ENCODE measurements at regions not wholly inside any gene's neighbourhood (a gene's known extent, or its start where the extent isn't known, plus 50 kb on each side); places are given as distances from the start of the nearest gene placed in this dataset.

DNA sequence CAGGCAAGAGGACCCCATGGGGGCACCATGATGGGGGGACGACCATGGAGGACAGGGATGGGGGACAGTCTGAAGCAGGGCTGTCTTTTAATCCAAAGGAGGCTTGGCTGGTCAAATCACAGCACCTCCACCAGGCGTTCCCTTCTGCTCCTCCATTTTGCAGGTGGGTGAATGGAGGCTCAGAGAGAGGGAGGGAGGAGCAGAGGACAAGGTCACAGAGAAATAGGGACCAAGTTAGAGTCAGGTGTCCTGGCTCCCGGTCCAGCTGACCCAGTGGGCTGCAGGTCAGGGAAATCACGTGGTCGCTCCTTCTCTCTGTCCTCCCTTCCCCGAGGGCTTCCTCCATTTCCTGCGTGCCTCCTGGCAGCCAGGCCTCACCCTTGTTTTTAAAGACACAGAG lies 156.4 kb upstream of the SMIM23 start:
- Histone ChIP-seq H3K27me3 (ENCODE audit: control insufficient read depth in 1 of 2, insufficient read depth in 2 of 2, low read length in 1 of 2) (no peaks in the 10 kb centered on the region), H3K36me3 (ENCODE audit: control insufficient read depth in 1 of 2, insufficient read depth in 2 of 2, low read length in 1 of 2) (no peaks in the 10 kb centered on the region), H3K4me1 (ENCODE audit: control insufficient read depth in 1 of 2, insufficient read depth in 2 of 2, low read length in 2 of 2) (no peaks in the 10 kb centered on the region), H3K4me3 (ENCODE audit: low read length in 2 of 2) (no peak overlapping the region), H3K9me3 (ENCODE audit: control insufficient read depth, low read length) (no peaks in the 10 kb centered on the region), H3K27ac (ENCODE audit: low read depth in 1 of 2, low read length in 2 of 2) (no peak overlapping the region)
- intact Hi-C loops (cut with DNase I), result loop anchor here in 1 of 2 donors (2.0 to 10.0 kb wide), 2 partner anchors 216 to 280 kb away; no protein-coding TSS in a partner anchor
- ATAC-seq (ENCODE audit: low FRiP score) (no peak), DNase-seq (no peak)
- 67 to 79% methylated on average over 7 of the region's 7 CpGs for WGBS, 2 donors

DNA sequence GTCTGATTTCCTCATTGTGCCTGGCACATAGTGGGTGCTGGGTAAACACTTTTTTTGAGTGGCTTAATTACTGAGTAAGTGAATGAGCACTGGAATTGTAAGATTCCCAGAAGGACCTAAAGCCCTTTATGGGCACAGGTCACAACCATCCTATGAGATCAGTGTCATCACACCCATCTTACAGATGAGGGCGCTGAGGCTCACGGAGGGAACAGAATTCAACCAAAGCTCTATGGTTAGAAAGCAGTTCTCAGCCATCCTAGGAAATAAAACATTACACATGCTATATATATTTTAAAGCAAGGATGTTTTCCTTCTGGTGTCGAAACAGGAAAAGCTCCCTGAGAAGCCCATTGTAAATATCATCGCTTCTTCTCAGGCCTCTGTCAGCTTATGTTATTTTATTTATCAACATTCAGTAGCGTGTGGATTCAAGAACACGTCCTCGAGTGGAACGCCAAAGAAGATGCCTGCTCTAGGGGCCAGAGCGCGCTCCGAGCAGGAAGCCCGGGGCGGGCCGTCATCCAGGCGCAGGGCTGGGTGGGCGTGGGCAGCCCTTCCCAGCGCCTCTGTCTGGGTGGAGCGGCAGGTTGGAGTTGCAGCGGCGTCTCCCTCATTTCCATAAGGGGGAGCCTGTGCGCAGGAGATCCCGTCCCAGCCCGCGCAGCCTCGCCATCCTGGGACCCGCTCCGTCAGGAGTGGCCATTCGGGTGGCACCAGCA lies 155.8 kb upstream of the SMIM23 start:
- no peak overlapping the region for H3K4me3 ChIP-seq (ENCODE audit: low read length in 2 of 2)
- DNase-seq (peak; percentile 67 to 86), ATAC-seq (ENCODE audit: low FRiP score) (peak; percentile 78)
- H3K27ac ChIP-seq (ENCODE audit: low read depth in 1 of 2, low read length in 2 of 2), result no peak overlapping the region
- no peaks in the 10 kb centered on the region for H3K9me3 ChIP-seq (ENCODE audit: control insufficient read depth, low read length)
- H3K4me1 ChIP-seq (ENCODE audit: control insufficient read depth in 1 of 2, insufficient read depth in 2 of 2, low read length in 2 of 2), result no peaks in the 10 kb centered on the region
- H3K27me3 ChIP-seq (ENCODE audit: control insufficient read depth in 1 of 2, insufficient read depth in 2 of 2, low read length in 1 of 2), result no peaks in the 10 kb centered on the region
- WGBS, 2 donors, result 4 to 6% methylated on average over 28 of the region's 28 CpGs
- H3K36me3 ChIP-seq (ENCODE audit: control insufficient read depth in 1 of 2, insufficient read depth in 2 of 2, low read length in 1 of 2), result no peaks in the 10 kb centered on the region
- intact Hi-C loops (cut with DNase I), result loop anchor here in 1 of 2 donors (2.0 to 10.0 kb wide), 2 partner anchors 215 to 279 kb away; no protein-coding TSS in a partner anchor

DNA sequence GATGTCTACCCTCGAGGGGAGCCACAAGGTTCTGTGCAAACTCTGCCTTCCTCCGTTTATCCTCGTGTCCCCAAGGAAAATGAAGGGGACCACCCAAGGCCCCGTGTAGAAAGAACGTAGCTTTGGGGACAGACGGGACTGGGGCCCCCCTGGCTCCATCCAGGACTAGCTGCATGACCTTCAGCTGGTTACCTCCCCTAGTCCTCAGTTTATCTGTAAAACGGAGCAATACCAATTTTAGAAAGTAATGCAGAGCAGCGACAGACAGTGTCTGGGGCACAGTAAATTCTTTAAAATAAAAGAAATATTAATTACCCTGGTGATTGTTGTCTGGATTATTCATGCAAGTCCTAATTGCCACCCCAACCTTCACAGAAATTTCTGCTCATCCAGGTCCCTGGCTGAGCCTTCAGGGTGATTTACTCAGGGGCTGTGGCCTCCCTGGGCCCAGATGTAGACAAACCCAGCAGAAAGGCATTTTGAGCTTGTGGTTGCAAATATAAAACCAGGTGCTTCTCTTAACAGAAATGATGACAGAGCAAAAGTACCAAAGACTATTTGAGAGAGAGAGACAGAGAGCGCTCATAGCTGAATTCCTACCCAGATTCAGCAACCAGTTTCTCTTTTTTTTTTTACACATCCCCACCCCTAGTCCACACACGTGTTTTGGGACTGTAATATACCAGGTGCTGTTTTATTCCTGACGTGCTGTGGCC lies 155.1 kb upstream of the SMIM23 start:
- H3K4me3 ChIP-seq (ENCODE audit: low read length in 2 of 2), result no peak overlapping the region
- 45 to 47% methylated on average over 11 of the region's 11 CpGs for WGBS, 2 donors
- ATAC-seq (ENCODE audit: low FRiP score), result no peak

DNA sequence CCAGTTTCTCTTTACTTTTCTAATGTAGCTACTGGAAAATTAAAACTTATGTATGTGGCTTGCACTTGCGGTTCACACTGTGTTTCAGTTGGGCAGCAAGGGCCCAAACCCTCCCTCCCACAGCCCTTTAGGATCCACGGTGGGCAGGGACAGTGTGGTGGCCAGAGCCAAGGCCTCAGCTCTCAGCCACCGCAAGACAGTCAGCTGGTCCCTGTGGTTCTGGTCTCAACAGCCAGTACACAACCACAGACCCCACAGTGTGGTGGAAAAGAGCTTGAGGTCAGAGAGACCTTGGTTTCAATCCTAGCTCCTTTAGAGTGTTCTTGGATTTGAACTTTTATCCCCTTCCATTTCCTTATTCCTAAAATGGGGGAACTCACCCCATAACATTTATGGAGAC lies 153.0 kb upstream of the SMIM23 start:
- no peaks in the 10 kb centered on the region for H3K9me3 ChIP-seq (ENCODE audit: control insufficient read depth, low read length)
- 71 to 95% methylated on average over 3 of the region's 3 CpGs for WGBS, 2 donors
- no peaks in the 10 kb centered on the region for H3K36me3 ChIP-seq (ENCODE audit: control insufficient read depth in 1 of 2, insufficient read depth in 2 of 2, low read length in 1 of 2)
- intact Hi-C loops (cut with DNase I), result no loop called here
- no peaks in the 10 kb centered on the region for H3K4me1 ChIP-seq (ENCODE audit: control insufficient read depth in 1 of 2, insufficient read depth in 2 of 2, low read length in 2 of 2)
- ATAC-seq (ENCODE audit: low FRiP score) (no peak), DNase-seq (no peak)
- no peak overlapping the region for H3K27ac ChIP-seq (ENCODE audit: low read depth in 1 of 2, low read length in 2 of 2)
- H3K27me3 ChIP-seq (ENCODE audit: control insufficient read depth in 1 of 2, insufficient read depth in 2 of 2, low read length in 1 of 2), result no peaks in the 10 kb centered on the region
- H3K4me3 ChIP-seq (ENCODE audit: low read length in 2 of 2), result no peak overlapping the region

More for the DNA sequence above, 155.1 kb upstream of the SMIM23 start:
- Histone ChIP-seq H3K27ac (ENCODE audit: low read depth in 1 of 2, low read length in 2 of 2) (no peak overlapping the region), H3K27me3 (ENCODE audit: control insufficient read depth in 1 of 2, insufficient read depth in 2 of 2, low read length in 1 of 2) (no peaks in the 10 kb centered on the region), H3K9me3 (ENCODE audit: control insufficient read depth, low read length) (no peaks in the 10 kb centered on the region), H3K36me3 (ENCODE audit: control insufficient read depth in 1 of 2, insufficient read depth in 2 of 2, low read length in 1 of 2) (no peaks in the 10 kb centered on the region), H3K4me1 (ENCODE audit: control insufficient read depth in 1 of 2, insufficient read depth in 2 of 2, low read length in 2 of 2) (no peaks in the 10 kb centered on the region)
- DNase-seq, result no peak
- intact Hi-C loops (cut with DNase I), result no loop called here

DNA sequence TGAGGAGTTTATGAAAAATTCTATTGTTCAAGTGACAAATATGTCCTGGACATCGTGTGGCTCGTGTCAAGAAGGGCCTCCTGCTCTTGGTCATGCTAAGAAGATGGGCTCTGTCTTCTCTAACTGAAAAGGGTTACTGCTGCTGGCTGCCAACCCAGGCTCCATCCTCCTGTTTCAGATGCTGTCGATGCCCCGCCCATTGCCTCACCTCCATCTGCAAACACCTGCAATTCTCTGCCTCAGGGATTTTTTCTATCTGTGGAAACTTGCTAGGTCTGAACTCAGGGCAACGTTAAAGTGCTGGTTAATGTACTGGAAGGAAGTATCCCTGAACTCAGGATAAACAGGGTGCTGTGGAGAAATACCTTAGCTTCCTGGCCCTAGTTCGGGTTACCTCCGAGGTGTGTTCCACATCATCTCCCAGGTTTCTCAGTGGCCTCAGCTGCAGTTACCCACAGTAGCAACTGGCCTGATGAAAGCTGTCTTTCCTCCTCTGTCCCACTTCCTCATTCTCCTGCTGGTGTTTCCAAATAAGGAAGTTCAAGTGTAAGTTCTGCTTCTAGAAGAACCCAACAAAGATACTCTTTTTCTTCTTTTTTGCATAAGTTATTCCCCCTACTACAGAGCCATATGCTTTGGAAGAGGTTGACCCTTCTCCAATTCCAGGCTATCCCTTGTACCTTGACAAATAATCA lies 151.7 kb upstream of the SMIM23 start:
- Histone ChIP-seq H3K4me3 (ENCODE audit: low read length in 2 of 2) (no peak overlapping the region), H3K36me3 (ENCODE audit: control insufficient read depth in 1 of 2, insufficient read depth in 2 of 2, low read length in 1 of 2) (no peaks in the 10 kb centered on the region), H3K27me3 (ENCODE audit: control insufficient read depth in 1 of 2, insufficient read depth in 2 of 2, low read length in 1 of 2) (no peaks in the 10 kb centered on the region), H3K27ac (ENCODE audit: low read depth in 1 of 2, low read length in 2 of 2) (no peak overlapping the region), H3K4me1 (ENCODE audit: control insufficient read depth in 1 of 2, insufficient read depth in 2 of 2, low read length in 2 of 2) (no peaks in the 10 kb centered on the region), H3K9me3 (ENCODE audit: control insufficient read depth, low read length) (no peaks in the 10 kb centered on the region)
- 88 to 92% methylated on average over 7 of the region's 7 CpGs for WGBS, 2 donors
- peak; percentile 50 for ATAC-seq (ENCODE audit: low FRiP score)
- DNase-seq, result no peak
- intact Hi-C loops (cut with DNase I), result no loop called here

DNA sequence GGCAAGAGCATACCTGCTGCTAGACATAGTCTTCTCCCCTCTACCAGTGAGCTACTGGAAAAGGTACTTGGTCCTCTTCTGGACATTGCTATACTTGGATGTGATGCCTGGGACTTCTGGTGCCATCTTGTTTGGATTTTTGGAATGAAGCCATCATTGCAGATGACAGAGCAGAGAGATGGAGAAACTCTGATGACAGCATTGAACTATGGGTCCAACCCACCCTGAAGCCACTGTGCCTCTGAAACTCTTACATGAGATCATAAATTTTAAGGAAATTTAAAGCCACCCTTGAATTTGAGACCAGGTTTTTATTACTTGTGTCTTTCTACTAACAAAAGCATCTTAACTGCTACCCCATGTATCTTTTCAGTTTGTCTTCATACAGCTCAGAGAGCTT lies 151.1 kb upstream of the SMIM23 start:
- Histone ChIP-seq H3K9me3 (ENCODE audit: control insufficient read depth, low read length) (no peaks in the 10 kb centered on the region), H3K27me3 (ENCODE audit: control insufficient read depth in 1 of 2, insufficient read depth in 2 of 2, low read length in 1 of 2) (no peaks in the 10 kb centered on the region), H3K36me3 (ENCODE audit: control insufficient read depth in 1 of 2, insufficient read depth in 2 of 2, low read length in 1 of 2) (no peaks in the 10 kb centered on the region), H3K27ac (ENCODE audit: low read depth in 1 of 2, low read length in 2 of 2) (no peak overlapping the region), H3K4me1 (ENCODE audit: control insufficient read depth in 1 of 2, insufficient read depth in 2 of 2, low read length in 2 of 2) (no peaks in the 10 kb centered on the region), H3K4me3 (ENCODE audit: low read length in 2 of 2) (no peak overlapping the region)
- ATAC-seq (ENCODE audit: low FRiP score) (no peak), DNase-seq (no peak)
- intact Hi-C loops (cut with DNase I), result no loop called here

DNA sequence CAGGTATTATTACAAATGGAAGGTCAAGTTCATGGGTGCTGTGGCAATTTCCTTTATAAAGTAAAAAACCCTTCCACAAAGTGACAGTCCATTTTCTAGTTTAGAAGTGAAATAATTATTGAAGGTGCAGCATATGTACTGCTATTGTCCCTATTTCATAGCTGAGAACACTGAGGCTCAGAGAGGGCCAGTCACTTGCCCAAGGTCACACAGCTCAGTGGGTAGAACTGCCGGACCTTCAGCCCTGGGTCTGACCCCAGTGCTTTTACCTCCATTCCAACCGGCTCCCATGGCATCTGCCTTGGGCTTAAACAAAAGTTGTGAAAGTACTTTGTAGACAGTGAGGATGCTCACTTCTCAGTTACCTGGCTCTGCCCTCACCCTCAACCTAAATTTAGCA lies 150.6 kb upstream of the SMIM23 start:
- Histone ChIP-seq H3K4me1 (ENCODE audit: control insufficient read depth in 1 of 2, insufficient read depth in 2 of 2, low read length in 2 of 2) (no peaks in the 10 kb centered on the region), H3K27ac (ENCODE audit: low read depth in 1 of 2, low read length in 2 of 2) (no peak overlapping the region), H3K9me3 (ENCODE audit: control insufficient read depth, low read length) (no peaks in the 10 kb centered on the region), H3K36me3 (ENCODE audit: control insufficient read depth in 1 of 2, insufficient read depth in 2 of 2, low read length in 1 of 2) (no peaks in the 10 kb centered on the region), H3K27me3 (ENCODE audit: control insufficient read depth in 1 of 2, insufficient read depth in 2 of 2, low read length in 1 of 2) (no peaks in the 10 kb centered on the region), H3K4me3 (ENCODE audit: low read length in 2 of 2) (no peak overlapping the region)
- DNase-seq (no peak), ATAC-seq (ENCODE audit: low FRiP score) (no peak)
- intact Hi-C loops (cut with DNase I), result no loop called here
- 94 to 98% methylated on average over 2 of the region's 2 CpGs for WGBS, 2 donors

DNA sequence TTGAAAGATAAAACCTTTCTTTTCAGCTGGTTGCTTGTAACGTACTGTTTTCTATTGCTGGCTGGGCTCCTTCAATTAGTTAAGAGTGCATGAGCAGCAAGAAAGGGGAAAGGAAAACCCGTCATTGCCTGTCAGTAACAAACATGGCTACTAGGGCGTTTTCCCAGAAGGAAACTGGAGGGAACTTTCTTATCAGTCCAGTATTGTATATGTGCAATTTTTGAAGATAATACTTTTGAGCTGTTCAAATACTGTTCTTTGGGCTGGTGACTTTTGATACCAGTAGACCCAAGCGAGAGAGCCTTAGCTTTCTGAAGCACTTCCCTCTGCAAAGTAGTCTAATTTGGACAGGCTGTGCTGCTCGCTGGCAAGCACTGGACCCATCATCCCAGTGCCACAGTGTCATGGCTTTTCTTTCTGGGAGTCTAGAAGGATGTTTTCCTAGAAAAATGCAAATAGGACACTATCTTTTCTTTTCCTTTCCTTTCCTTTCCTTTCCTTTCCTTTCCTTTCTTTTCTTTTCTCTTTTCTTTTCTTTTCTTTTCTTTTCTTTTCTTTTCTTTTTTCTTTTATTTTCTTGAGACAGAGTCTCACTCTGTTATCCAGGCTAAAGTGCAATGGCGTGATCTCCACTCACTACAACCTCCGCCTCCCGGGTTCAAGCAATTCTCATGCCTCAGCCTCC lies 149.9 kb upstream of the SMIM23 start:
- Histone ChIP-seq H3K4me1 (ENCODE audit: control insufficient read depth in 1 of 2, insufficient read depth in 2 of 2, low read length in 2 of 2) (no peaks in the 10 kb centered on the region), H3K4me3 (ENCODE audit: low read length in 2 of 2) (no peak overlapping the region), H3K36me3 (ENCODE audit: control insufficient read depth in 1 of 2, insufficient read depth in 2 of 2, low read length in 1 of 2) (no peaks in the 10 kb centered on the region), H3K27ac (ENCODE audit: low read depth in 1 of 2, low read length in 2 of 2) (no peak overlapping the region), H3K27me3 (ENCODE audit: control insufficient read depth in 1 of 2, insufficient read depth in 2 of 2, low read length in 1 of 2) (no peaks in the 10 kb centered on the region), H3K9me3 (ENCODE audit: control insufficient read depth, low read length) (no peaks in the 10 kb centered on the region)
- intact Hi-C loops (cut with DNase I), result no loop called here
- no peak for DNase-seq
- 85 to 88% methylated on average over 8 of the region's 8 CpGs for WGBS, 2 donors
- no peak for ATAC-seq (ENCODE audit: low FRiP score)
